ENCODE measurements at regions not wholly inside any gene's neighbourhood (a gene's known extent, or its start where the extent isn't known, plus 50 kb on each side); places are given as distances from the start of the nearest gene placed in this dataset.
"Not testable (repeated sequence)": the region's sequence is repeated elsewhere in the genome, so short reads cannot be mapped to it uniquely, and the experiment has no call there.

DNA sequence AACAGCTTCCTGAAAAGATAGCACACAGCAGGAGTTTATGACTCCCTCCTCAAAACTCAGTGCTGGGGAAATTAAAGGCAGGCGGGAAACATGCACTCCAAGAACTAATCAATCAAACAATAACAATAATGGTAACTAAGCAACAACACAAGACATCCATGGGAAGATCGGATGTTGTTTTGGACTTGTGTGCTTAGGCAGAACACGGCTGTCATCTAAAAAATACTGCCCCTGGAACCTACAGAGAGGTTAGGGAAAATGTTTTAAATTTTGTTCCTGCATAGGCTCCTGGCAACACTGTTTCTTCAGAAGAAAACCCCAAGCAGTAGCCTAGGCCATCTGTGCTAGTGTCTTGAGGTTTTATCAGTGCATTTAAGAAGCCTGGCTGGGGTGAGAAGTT is 1378.2 kb downstream of the STIM2 start:
- DNase-seq = no peak

DNA sequence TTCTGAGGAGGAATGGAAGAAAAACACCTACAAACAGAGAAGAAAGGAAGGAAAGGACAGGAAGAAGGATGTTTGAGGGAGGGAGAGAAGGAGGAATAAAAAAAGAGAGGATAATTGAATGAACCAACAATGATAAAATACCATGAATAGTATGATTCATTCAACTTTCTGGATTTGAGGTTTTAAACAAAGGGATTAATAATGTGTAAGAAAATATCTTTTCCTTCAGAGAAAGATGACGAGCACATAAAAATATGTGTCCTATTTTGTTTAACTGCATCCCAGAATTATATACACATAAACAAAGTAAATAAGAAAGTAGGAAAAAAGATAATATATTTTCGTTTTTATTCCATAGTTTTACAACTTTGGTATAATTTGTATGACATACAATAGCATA is 1380.4 kb downstream of the STIM2 start:
- DNase-seq = no peak

DNA sequence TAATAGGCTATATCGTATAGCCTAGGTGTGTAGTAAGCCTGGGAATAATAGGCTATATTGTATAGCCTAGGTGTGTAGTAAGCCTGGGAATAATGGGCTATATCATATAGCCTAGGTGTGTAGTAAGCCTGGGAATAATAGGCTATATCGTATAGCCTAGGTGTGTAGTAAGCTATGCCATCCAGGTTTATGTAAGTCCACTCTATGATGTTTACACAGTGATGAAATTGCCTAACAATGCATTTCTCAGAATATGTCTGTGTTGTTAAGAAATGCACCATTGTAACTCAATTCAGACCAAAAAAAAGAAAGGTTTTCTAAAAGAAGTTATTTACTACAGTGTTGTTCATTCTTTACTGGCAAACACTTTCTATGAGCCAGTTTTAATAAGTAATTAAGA is 1387.2 kb downstream of the STIM2 start:
- no peak for DNase-seq

DNA sequence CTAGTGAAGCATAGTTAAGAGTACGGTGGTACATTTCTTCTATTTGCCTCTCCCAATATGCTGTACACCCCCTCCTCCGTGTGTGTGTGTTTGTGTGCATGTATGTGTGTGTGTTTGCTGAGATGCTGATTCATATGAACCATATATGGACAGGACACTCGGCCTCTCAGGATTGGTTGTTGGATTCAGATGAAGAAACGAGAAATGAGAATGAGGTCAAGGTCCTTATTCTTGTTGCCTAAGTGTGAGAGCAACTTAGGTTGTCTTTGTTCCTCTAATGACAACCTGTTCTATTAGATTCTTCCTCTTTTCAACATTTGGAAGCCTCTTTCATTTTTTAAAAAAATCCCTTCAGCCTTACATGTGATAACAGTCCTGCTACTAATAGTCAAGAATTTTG is 1387.6 kb downstream of the STIM2 start:
- DNase-seq = no peak

DNA sequence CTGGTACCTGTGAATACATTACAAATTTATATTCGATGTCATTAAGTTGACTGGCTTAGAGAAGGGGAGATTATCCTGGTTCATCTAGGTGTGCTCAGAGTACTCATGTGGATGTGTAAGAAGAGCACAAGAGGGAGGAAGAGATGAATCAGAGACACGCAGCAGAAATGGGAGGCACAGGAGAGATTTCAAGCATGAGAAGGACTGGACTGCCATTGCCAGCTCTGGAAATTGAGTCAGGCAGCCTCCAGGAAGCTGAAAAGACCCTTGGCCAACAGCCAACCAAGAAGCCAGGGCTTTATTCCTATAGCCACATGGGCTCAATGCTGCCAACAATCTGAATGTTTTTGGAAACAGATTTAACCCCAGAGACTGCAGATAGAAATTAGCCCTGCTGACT is 1390.0 kb downstream of the STIM2 start:
- no peak for DNase-seq

DNA sequence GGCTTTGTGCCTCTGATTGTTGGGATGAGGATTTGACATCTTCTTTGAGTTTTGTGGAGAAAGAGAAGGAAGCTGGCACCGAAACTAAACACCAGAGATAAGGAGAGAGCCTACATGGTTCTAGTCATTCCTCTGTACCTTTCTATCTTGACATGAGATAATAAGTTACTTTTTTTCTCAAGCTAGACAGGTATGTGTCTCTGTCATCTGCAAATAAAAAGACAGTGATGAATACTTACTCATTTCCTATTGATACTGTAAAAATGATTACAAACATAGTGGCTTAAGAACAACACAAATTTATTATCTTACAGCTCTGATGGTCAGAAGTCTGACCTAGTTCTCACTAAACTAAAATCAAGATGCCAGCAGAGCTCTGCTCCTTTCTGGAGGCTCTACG is 1391.2 kb downstream of the STIM2 start:
- DNase-seq = no peak

DNA sequence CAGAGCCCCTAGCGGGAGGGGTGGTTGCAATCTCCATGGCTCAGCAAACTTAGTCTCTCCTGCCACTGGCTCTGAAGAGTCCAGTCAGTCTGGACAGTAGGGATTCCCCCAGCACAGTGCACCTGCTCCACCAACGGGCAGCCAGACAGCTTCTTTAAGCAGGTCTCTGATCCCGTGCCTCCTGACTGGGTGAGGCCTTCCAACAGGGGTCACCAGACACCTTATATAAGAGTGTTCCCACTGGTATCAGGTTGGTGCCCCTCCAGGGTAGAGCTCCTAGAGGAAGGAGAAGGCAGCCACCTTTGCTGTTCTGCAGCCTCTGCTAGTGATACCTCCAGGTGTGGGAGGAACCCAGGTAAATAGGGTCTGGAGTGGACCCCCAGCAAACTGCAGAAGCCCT is 1393.4 kb downstream of the STIM2 start:
- DNase-seq = no peak

DNA sequence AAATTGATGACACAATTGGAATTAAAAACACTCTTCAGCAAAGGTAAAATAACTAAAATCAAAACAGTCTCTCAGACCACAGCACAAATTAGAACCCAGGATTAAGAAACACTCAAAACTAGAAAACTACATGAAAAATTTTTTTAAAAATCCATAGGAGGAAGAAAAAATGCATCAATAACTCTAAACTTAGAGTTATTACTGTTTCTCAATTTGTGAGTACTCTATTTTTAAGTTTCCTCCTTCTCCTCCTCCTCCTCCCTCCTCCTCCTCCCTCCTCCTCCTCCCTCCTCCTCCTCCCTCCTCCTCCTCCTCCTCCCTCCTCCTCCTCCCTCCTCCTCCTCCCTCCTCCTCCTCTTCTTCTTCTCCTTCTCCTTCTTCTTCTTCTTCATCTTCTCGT is 1395.7 kb downstream of the STIM2 start:
- no peak for DNase-seq

DNA sequence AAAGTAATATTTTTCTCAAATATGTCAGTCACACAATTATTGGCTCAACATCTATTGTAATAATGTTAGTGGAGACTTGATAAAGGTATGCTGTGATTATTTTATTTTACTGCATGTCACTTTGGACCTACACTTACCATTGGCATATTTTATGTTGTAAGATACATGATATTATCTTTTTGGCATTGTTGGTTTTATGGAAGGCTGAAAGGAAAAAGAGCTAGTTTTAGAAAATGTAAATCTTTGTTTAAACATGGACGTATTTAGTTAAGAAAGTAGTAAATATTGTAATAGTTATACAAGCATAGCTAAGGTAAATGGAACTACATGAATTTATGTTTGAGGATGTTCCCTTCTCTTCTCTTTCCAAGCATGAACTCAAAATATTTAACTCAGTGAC is 1399.3 kb downstream of the STIM2 start:
- no peak for DNase-seq

DNA sequence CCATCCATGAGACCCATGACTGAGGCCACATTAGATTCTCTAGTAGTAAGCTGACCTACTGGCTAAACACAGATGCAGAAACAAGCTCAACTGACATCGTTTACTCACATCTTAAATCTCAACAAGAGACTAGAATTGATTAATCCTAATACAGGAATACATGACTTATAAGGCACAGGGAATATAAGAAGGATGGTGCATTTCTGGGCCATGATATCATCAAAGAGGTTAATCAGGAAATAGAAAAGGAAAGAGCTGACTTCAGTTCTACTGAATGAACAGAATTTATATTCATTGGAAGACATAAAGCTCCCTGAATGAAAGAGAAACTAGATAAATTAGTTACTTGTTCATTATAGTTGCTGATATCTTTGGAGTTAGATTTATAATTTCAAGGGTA is 1406.5 kb downstream of the STIM2 start:
- DNase-seq = no peak

DNA sequence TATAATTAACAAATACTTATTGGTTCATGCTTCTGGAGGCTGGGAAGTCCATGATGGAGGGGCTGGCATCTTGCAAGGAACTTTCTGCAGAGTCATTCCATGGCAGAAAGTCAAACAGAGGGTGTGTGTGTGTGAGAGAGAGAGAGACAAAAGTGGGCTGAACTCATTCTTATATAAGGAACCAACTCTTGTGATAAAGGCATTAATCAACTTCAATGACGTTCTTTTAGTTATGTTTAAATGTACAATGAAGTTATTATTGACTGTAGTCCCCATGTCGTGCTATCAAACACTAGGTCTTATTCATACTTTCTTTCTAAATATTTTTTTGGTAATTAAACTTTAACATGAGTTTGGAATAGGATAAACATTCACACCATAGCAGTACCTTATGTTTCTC is 1408.8 kb downstream of the STIM2 start:
- no peak for DNase-seq

DNA sequence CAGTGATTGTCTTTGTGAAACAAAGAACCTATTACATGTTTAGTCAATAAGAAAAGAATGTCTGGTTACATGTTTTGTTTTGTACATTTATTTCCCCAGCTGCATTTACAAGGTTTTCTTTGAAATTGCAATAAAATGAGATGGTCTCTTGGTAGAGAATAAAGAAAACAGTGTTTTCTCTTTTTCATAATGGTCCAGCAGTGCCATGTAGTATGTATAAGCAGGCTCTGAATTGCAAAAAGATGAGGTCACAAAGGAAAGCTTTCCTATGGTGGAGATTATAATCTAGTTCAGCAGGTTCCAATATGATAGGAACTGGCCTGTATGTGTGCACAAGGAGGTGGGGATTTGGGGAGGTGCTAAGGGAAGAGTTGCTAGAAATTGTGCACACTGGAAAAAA is 1417.3 kb downstream of the STIM2 start:
- no peak for DNase-seq

DNA sequence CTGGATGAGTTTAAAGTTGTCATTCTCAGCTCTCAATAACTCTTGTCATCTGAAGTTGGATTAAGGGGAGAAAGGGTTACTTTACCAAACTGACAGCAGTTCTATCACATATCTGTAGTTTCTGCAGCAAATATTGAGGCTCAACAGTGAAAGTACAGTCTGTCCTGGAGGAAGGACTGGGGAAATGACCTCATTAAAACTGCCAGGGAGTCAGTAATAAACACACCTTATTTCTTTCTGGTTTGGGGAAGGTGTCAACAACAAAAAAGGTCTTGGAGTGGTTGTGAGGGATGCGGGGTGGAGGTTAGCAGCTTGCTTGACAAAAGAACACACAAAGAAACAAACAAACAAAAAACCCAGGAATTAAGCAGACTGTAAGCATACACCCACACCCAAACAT is 1418.0 kb downstream of the STIM2 start:
- no peak for DNase-seq

DNA sequence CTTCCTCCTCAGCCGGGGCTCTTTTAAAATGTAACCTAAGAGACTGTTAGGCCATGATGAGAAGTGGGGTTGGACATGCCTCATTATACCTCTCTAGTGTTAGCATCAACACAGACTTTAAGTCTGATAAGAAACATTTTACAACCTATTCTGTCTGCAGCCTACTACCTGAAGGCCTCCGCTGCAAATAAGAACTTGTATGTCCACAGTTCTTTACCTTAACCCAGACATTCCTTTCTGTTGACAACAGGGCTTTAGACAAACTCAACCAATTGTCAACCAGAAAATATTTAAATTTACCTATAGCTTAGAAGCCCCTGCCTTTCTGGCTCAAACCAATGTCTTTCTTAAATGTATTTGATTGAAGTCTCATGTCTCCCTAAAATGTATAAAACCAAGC is 1418.6 kb downstream of the STIM2 start:
- DNase-seq = no peak

DNA sequence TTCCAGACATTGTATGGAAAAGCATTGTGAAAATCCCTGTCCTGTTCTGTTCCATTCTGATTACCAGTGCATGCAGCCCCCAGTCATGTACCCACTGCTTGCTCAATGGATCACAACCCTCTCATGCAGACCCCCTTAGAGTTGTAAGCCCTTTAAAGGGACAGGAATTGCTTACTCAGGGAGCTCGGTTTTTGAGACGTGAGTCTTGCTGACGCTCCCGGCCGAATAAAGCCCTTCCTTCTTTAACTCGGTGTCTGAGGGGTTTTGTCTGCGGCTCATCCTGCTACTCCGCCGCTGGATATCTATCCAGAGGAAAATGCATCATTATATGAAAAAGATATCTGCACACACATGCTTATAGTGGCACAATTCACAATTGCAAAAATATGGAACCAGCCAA is 1425.6 kb downstream of the STIM2 start:
- not testable (repeated sequence) for DNase-seq

DNA sequence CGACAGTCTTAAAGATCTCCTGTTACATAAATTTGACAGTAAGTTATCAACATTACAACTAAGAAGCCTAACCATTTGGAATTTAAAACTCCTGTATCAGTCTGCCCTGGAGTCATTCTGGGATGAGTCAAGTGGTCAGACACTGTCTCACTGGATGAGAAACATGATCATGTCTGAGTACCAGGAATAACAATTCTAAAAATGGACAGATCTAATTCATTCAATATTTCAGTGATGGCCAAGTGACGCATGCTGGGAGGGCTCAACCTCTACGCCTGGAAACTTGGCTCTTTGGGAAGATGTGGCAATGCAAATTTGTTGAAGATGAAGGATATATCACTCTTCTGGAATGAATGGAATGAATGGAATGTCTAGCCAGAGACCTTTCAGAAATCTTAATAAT is 1427.2 kb downstream of the STIM2 start:
- no peak for DNase-seq

DNA sequence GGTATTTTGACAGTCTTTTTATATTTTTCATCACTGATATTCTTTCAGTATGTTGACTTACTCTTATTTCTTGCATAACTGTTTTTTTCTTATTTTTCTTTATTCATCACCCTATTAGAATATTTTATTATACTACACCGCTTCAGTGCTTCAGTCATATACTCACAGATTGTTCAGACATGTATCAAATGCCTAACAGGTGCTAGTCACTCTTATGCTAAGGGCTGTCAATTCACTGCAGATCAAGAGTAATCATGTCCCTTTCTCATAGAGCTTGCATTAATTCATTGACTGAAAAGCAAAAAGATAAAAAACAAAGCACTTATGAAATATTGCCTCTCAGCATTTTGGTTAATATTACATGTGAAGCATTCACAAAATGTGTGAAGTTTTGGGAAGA is 1435.6 kb downstream of the STIM2 start:
- no peak for DNase-seq

DNA sequence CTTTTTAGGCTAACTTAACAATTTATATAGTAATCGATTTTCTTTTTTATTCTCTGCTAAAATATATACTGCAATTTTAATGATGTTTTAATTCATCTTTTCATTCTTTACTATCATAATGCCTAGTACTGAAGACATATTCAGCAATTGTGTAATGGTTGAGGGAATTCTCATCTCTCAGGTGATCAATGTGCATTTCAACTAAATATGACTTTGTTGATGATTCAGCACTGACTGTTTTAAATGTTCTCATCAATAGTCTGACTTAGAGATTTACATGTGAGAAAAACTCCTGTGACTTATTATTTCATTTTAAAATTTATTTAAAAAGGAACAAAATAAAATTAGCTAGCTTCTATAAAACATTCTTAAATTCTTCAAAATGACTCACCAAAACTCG is 1450.3 kb downstream of the STIM2 start:
- no peak for DNase-seq

DNA sequence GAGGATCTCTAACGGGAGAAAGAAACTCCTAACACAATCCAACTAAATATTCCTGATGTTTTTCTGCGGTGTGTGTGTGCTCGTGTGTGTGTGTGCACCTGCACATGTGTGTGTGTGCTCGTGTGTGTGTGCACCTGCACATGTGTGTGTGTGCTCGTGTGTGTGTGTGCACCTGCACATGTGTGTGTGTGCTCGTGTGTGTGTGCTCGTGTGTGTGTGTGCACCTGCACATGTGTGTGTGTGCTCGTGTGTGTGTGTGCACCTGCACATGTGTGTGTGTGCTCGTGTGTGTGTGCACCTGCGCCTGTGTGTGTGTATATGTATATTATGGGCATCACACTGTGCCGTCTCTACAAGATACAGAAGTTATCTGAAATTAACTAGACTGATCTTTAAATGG is 1451.9 kb downstream of the STIM2 start:
- DNase-seq = not testable (repeated sequence)

DNA sequence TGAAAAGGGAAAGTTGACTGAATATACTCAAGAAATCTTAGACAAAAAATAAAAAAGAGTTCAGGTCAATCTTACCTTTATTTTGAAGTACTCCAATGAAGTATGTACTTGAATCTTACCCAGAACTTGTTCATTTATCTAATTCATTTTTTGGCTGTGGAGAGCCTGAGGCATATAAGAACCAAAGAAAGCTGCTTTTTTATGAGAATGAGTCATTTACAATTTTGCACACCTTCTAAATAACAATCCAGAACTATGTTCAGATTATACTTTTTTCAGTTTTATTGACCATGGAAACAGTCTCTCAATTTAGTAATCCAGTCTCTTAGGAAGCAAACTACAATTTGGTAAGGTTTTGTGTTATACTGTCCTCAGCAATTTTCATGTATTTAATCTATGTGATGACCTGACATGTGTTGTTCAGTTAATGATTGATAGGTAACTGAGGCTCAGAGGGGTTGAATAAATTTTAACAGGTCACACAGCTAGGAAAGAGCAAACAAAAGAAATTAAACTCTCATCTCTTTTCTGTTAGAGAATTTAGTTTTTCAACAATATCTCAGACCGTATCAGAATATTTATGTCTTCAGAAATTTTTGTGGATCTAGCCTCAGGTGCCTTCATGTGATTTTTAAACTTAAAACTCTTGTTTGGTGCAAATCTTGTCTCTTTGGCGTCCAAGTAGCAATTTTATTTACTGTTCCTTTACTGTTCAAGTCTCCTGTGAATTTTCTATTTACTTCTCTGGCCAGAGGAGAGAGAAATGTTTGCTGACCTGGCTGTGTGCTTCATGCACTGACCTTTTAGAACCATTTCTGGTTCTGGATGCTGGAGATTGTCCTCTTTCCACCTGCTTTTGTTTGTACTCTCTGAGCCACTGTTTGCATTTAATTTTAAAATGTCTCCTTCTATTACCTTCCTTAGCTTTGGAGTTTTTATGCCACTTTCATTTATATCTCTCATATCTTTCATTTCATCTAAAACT is 1453.4 kb downstream of the STIM2 start:
- DNase-seq = no peak

DNA sequence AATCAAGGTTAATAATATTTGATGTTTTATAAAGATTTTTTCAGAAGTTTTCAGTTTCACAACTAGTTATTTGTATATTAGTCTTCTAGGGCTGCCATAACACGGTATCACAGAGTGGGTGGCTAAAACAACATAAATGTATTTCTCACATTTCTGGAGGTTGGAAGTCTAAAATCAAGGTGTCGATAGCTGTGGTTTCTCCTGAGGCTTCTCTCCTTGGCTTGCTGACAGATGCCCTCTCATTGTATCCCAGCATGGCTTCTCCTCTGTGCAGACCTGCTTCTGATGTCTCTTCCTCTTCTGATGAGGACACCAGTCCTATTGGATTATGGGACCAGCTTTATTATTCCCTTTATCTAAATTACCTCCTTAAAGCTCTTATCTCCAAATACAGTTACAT is 1456.6 kb downstream of the STIM2 start:
- DNase-seq = no peak

DNA sequence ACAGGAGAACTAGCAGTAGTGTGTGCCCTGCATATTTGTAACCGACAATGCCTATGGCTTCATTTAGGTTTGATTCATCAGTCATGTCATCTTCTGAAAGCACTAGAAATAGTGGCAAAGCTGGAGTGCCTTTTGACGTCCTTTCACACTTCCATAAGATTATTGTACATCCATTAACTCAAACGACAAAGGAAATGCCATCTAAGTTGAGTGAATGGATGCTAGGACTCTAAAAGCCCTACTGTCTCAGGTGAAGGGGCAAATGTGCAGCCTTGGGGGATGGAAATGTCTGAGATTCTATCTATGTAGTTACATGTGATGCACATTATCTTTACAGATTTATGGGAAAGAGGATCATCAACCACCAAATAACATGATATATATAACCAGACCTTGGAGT is 1473.6 kb downstream of the STIM2 start:
- no peak for DNase-seq

DNA sequence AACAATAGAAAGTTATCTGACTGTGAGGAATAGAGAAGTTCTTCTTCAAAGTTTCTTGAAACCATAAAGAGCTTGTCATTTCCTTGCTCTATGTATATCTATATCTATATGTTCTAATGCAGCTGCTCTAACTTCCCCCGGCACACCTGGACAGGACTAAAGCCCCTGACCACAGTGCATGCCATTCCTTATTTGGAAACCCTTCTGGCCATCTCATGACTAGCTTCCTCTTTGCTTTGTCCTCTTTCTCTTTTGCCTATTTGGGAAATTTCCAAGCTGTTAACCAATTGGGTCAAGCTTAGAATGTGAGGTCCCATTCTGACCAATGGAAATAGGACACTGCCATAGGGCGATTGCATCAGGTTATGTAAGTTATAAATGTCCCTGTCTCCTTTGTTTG is 1481.1 kb downstream of the STIM2 start:
- no peak for DNase-seq

DNA sequence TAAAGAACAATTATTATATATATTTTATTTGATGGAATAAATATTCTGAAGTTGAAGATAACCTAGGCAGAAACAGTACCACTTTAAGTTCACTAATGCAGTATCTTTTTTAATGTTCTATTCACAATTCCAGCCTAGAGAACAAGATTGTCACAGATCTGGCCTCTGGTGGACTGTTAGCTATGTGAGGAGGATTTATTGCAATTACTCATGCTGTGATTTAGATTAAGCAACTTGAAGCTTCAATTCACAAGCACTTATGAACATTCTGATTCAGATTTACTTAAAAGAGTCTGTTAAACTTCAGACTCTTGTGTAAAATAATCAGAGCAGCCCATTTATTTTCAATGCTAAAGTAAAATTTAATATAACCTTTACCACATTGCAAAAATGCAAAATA is 1489.8 kb downstream of the STIM2 start:
- no peak for DNase-seq

DNA sequence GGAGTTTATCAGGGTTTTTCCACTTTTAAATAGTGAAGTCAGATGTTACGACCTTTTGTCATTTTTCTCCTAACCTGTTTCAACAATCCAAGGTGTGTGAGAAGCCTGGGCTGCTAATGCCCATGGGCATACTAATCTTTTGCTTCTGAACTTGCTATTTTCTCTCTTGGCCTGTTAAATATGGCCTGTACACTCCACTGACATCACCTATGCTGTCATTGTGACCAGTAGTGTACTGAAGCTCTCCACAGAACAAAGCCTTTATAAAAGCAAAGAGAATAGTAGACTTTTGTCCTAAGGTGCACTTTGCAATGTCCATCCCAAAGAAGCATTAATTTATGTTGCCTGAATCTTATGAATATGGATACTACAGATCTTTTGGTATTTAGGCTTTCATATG is 1490.5 kb downstream of the STIM2 start:
- DNase-seq = no peak
